K562 (cell line): ENCODE measurements at regions not wholly inside any gene's neighbourhood (a gene's known extent, or its start where the extent isn't known, plus 50 kb on each side); places are given as distances from the start of the nearest gene placed in this dataset.

ENCODE experiments used
- ATAC-seq: fragments of 200-7000 bp; cut with Tn5 transposase; 3 replicates; pipeline ENCODE4 v1.9.1; 2020; ENCODE audit warnings: moderate library complexity
- BruUV-seq: library from RNA; stranded (reverse); fragments of 400-500 nt; replicated peaks from 2 replicates; lab custom pipeline; 2021; lab: Mats Ljungman, UMichigan
- CTCF ChIA-PET: fragments of 300-600 bp; formaldehyde crosslinking; extraction: SDS; loops from one replicate; lab custom pipeline; 2021; ENCODE audit warnings: low intra/inter-chr PET ratio; lab: Yijun Ruan, JAX
- POLR2A ChIA-PET: fragments of 300-600, 350-650 bp; sonication (Branson Sonifier 250); formaldehyde crosslinking; extraction: SDS; loops from one replicate; lab custom pipeline; 2021; ENCODE audit warnings: antibody characterized with exemption, inconsistent platforms; lab: Yijun Ruan, JAX
- DNase-seq, 4 experiments: peaks; one replicate each; pipeline versions ENCODE4 v3.0.0 to v3.0.0-alpha.2; 2011 to 2018; ENCODE audit warnings: low spot score in 3 of 4, mixed read lengths in 3 of 4; ENCODE audit errors: extremely low read depth in 1 of 4
- FAIRE-seq: peaks from 2 replicates; lab custom pipeline; 2011; peaks lifted over from hg19 to GRCh38; lab: Jason Lieb, UNC
- H2AFZ ChIP-seq: 2 replicates; pipeline ENCODE4 v1.6.0; 2011; ENCODE audit warnings: low read depth, low read length, control low read depth, inconsistent platforms
- H3K27ac ChIP-seq: fragments of 200-600 bp; 3 replicates; pipeline ENCODE4 v1.8.0; 2011; ENCODE audit warnings: low read depth, mild to moderate bottlenecking, control low read depth, inconsistent platforms, low read length, moderate library complexity, mixed read lengths; ENCODE audit errors: extremely low read depth
- H3K27me3 ChIP-seq, 2 experiments: fragments of 300-600 bp in 1 of 2; 2 replicates in 1 of 2; 3 replicates in 1 of 2; pipeline versions ENCODE4 v1.6.0 to v1.8.0; 2011; ENCODE audit warnings: inconsistent platforms in 2 of 2, low read length in 2 of 2, mild to moderate bottlenecking in 1 of 2, mixed read lengths in 1 of 2, moderate library complexity in 1 of 2; ENCODE audit not compliant: control insufficient read depth in 2 of 2, insufficient read depth in 2 of 2
- H3K36me3 ChIP-seq: fragments of 300-600 bp; 3 replicates; pipeline ENCODE4 v1.8.0; 2011; ENCODE audit warnings: mild to moderate bottlenecking, low read length, inconsistent platforms; ENCODE audit not compliant: control insufficient read depth, insufficient read depth
- H3K4me1 ChIP-seq, 2 experiments: fragments of 200-600 bp in 1 of 2; replicated peaks in 1 of 2; 2 replicates in 1 of 2; 3 replicates in 1 of 2; pipeline versions ENCODE4 v1.5.1 to v1.8.0; 2011; ENCODE audit warnings: inconsistent platforms in 2 of 2, low read length in 2 of 2, mild to moderate bottlenecking in 1 of 2, mixed read lengths in 1 of 2, moderate library complexity in 1 of 2; ENCODE audit not compliant: control insufficient read depth in 2 of 2, insufficient read depth in 2 of 2
- H3K4me2 ChIP-seq: 2 replicates; pipeline ENCODE4 v1.6.1; 2011; ENCODE audit warnings: low read length, control low read depth, inconsistent platforms, mixed read lengths; ENCODE audit not compliant: insufficient read depth
- H3K4me3 ChIP-seq: fragments of 200-600 bp; sonication (generic), shearing (Covaris generic); 2 replicates; pipeline ENCODE4 v1.5.1; 2016; ENCODE audit warnings: control low read depth, inconsistent platforms
- H3K79me2 ChIP-seq: fragments of 200-600 bp; 3 replicates; pipeline ENCODE4 v1.8.0; 2011; ENCODE audit warnings: low read length, inconsistent platforms; ENCODE audit not compliant: control insufficient read depth, insufficient read depth
- H3K9ac ChIP-seq, 2 experiments: 2 replicates each; pipeline versions ENCODE4 v1.6.0 to v1.6.1; 2011; ENCODE audit warnings: low read depth in 2 of 2, low read length in 2 of 2, control low read depth in 1 of 2, inconsistent platforms in 1 of 2, mild to moderate bottlenecking in 1 of 2, mixed read lengths in 1 of 2; ENCODE audit not compliant: insufficient read depth in 1 of 2
- H3K9me1 ChIP-seq: one replicate; pipeline ENCODE4 v1.6.0; 2011; ENCODE audit warnings: inconsistent platforms, mild to moderate bottlenecking, low read length, moderate library complexity; ENCODE audit not compliant: control insufficient read depth, insufficient read depth
- H3K9me3 ChIP-seq: replicated peaks from 2 replicates; pipeline ENCODE4 v1.5.1; 2011; ENCODE audit warnings: low read depth, low read length, inconsistent platforms; ENCODE audit not compliant: control insufficient read depth, insufficient read depth
- H4K20me1 ChIP-seq: replicated peaks from 2 replicates; pipeline ENCODE4 v1.6.1; 2011; ENCODE audit warnings: low read length, inconsistent platforms, mixed read lengths; ENCODE audit not compliant: control insufficient read depth, insufficient read depth
- CBX8 ChIP-seq: fragments of 200-600 bp; sonication (generic); IDR thresholded peaks from 2 replicates; pipeline ENCODE4 v1.6.1; 2012; ENCODE audit warnings: borderline replicate concordance, mixed run types, low read depth, mild to moderate bottlenecking, moderate library complexity, mixed read lengths, low read length, control low read depth, inconsistent platforms; ENCODE audit not compliant: poor library complexity, severe bottlenecking; ENCODE audit errors: extremely low read depth
- SRSF1 ChIP-seq: fragments of 200-400 bp; formaldehyde crosslinking; IDR thresholded peaks from 2 replicates; pipeline ENCODE4 v1.6.1; 2017; ENCODE audit warnings: mild to moderate bottlenecking, low read depth, low read length, moderate library complexity
- ZNF263 ChIP-seq: sonication (generic); formaldehyde crosslinking; IDR thresholded peaks from 2 replicates; pipeline ENCODE4 v1.8.0; 2022; ENCODE audit warnings: mild to moderate bottlenecking, missing genetic modification reagents, borderline replicate concordance
- ZNF280A ChIP-seq: fragments of 450-650 bp; IDR thresholded peaks from 2 replicates; pipeline ENCODE4 v1.6.1; 2018; ENCODE audit warnings: mild to moderate bottlenecking, low read depth; ENCODE audit not compliant: partially characterized antibody
- WGBS: fragments of 100-300 bp; shearing (Covaris generic); methylation state at CpG from one replicate; pipeline ENCODE4 v1.1.6; 2016; ENCODE audit warnings: low coverage, mixed read lengths; ENCODE audit not compliant: insufficient coverage; ENCODE audit errors: missing lambda C conversion rate; 5-methylcytosine and 5-hydroxymethylcytosine counted together
- in situ Hi-C: fragments of 300-500 bp; cut with MboI; formaldehyde crosslinking; loops from 4 replicates; pipeline ENCODE4 v1.15.0; 2018; ENCODE audit warnings: inconsistent platforms, mixed read lengths
- intact Hi-C: fragments of 100-400 bp; cut with micrococcal nuclease; formaldehyde crosslinking; loops from 2 replicates; pipeline ENCODE4 v1.14.2; 2022

DNA sequence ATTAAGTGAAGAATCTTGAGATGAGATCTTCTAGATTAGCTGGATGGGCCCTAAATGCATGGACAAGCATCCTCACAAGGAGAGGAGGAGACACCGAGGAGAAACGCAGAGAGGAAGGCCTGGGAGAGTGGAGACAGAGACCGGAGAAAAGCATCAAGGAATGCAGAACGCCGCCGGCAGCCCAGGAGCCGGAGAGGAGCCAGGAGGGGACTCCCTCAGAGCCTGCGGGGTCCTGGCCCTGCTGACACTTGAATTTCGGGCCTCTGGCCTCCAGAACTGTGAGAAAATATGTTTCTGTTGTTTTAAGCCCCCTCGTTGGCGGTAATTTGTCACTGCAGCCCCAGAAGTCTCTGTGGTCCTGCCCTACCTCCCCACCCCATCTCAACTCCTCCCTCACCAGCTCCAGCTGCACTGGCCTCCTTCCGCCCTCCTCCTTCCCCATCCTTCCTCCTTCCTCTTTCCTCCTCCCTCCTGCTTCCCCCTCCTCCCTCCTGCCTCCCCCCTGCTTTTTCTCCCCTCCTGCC lies 116.7 kb downstream of the TWIST2 start:
- Histone ChIP-seq H3K9me3 (no peaks in the 10 kb centered on the region), H3K4me1 (peaks cover 0 to 6% of the 10 kb centered on the region in 2 experiments; a peak in 1 of 5 replicates), H3K4me3 (no peak overlapping the region), H3K9me1 (no peaks in the 10 kb centered on the region), H3K36me3 (no peaks in the 10 kb centered on the region), H3K4me2 (no peak overlapping the region), H3K27ac (no peak overlapping the region), H4K20me1 (no peaks in the 10 kb centered on the region), H3K79me2 (no peaks in the 10 kb centered on the region), H3K9ac (no peak overlapping the region), H2AFZ (no peak overlapping the region), H3K27me3 (peaks cover 2 to 35% of the 10 kb centered on the region in 2 experiments; a peak in 2 of 5 replicates)
- no TSS peak for BruUV-seq
- ChIA-PET CTCF (no interaction called here), POLR2A (no interaction called here)
- intact Hi-C loops (no loop called here), in situ Hi-C loops (no loop called here)
- WGBS: 23% methylated on average over 9 of the region's 12 CpGs
- ATAC-seq (no peak), DNase-seq (no peak), FAIRE-seq (no peak)
- TF ChIP-seq CBX8 (no peak), ZNF263 (CRISPR knock-in tag) (peak; percentile 86)

GRCh38 chr2:238965371-238966071 lies 117.6 kb downstream of the TWIST2 start:
- no peak overlapping the region for H2AFZ ChIP-seq
- CTCF ChIA-PET: no interaction called here
- BruUV-seq: no TSS peak
- peaks cover 0 to 6% of the 10 kb centered on the region in 2 experiments; a peak in 1 of 5 replicates for H3K4me1 ChIP-seq
- H3K4me3 ChIP-seq: no peak overlapping the region
- peaks cover 2 to 38% of the 10 kb centered on the region in 2 experiments; a peak in 2 of 5 replicates for H3K27me3 ChIP-seq
- FAIRE-seq (no peak), ATAC-seq (no peak), DNase-seq (no peak)
- H3K9ac ChIP-seq: no peak overlapping the region
- no peaks in the 10 kb centered on the region for H3K36me3 ChIP-seq
- H3K27ac ChIP-seq: no peak overlapping the region
- 16% methylated on average over 9 of the region's 18 CpGs for WGBS
- in situ Hi-C loops (no loop called here), intact Hi-C loops (no loop called here)
- no peak overlapping the region for H3K4me2 ChIP-seq
- no peaks in the 10 kb centered on the region for H3K79me2 ChIP-seq
- POLR2A ChIA-PET: no interaction called here
- no peaks in the 10 kb centered on the region for H4K20me1 ChIP-seq
- TF ChIP-seq SRSF1 (no peak), ZNF280A (no peak)
- TF ChIP-seq, all 486 proteins: peak for 0
- Histone ChIP-seq H3K9me1 (no peaks in the 10 kb centered on the region), H3K9me3 (no peaks in the 10 kb centered on the region)
